ENCODE measurements at regions not wholly inside any gene's neighbourhood (a gene's known extent, or its start where the extent isn't known, plus 50 kb on each side); places are given as distances from the start of the nearest gene placed in this dataset.
"Not testable (repeated sequence)": the region's sequence is repeated elsewhere in the genome, so short reads cannot be mapped to it uniquely, and the experiment has no call there.

DNA sequence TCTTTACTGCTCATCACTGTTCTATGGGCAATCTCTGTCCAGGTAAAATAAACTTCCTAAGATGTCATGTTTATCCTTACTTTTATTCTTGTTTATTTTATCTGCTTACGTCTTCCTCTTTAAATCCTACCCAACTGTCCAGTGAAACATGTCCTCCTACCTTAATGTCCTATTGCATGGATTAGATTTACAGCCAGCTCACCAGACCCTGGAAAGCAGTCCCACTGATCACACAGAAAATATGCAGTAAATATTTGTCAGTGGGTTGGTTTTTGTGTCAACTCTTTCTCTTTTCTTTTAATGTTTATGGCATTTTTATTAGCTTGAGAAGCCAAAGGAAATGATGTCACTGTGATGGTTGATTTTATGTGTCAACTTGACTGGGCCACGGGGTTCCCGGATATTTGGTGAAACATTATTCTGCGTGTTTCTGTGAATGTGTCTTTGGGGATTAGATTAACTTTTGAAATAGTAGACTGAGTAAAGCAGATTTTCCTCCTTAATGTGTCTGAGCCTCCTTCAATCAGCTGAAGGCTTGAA is 258.3 kb downstream of the SRGAP2C start:
- DNase-seq (ENCODE audit: low spot score) (no peak), FAIRE-seq (no peak)

DNA sequence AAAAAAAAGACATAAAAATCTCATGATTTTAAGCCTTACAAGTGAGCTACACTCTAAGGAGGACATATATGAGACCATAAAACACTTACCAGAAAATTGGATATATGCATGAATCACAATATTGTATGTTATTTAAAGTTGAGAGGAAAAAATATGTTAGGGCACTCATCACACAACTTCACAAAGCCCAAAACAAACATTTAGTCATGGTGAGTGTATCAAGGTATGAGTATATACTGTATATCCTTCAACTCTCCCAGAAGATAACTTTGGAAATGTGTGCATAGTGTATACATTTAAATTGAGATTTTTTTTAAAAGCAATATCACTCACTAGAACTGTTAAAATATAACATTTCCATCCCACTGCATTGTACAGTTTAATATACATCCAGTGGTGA is 259.3 kb downstream of the SRGAP2C start:
- FAIRE-seq (no peak), DNase-seq (ENCODE audit: low spot score) (no peak)

- DNase-seq (ENCODE audit: low spot score): no peak
- no peak for FAIRE-seq
Observed at GRCh38 chr1:121445679-121446078, 260.9 kb downstream of the SRGAP2C start.

DNA sequence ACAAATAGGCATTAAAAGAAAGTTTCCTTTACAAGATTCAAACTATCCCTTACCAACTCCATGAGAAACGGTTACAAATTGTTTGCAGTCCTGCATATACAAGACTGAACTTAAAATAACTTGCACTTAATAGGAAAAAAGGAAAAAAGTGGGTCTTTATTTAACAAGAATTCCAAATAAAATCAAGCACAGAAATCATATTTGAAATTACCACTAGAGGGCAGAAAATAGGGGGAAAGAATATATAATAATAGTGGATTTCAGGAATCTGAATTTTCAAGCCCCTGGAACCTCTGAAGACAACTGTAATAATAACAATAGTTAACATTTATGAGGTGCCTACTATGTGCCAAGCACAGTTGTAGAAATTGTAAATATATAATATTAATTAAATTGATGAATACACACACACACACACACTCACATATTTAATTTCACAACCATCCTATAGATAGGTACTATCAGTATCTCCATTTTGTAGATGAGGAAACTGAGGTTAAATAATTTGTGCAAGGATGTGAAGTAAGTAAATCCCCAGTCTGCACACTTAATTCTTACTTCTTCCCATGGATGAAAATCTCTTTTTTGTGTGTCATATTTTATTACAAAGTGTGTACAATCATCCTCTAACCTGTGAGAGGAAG is 262.6 kb downstream of the SRGAP2C start:
- not testable (repeated sequence) for DNase-seq (ENCODE audit: low spot score)

DNA sequence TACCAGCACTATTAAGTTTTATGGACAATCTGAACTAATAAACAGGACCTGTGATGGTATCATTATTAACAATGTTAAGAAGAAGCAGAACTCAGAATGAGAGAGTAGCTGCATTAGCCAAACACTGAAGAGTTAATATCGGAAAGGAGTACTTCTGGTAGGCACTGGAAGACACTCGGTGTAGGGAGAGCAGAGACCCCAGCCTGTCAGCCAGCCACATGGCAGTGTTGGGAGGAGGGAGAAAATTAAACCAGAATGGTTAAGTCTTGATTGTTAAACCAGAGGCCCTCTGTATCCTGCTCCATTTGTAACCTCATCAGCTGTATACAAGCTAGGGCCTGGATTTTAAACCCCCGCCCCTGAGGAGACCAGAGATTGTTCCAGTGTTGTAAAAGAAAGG is 263.3 kb downstream of the SRGAP2C start:
- DNase-seq (ENCODE audit: low spot score): not testable (repeated sequence)
- FAIRE-seq: peak; percentile 44

More for the DNA sequence above, 262.6 kb downstream of the SRGAP2C start:
- not testable (repeated sequence) for FAIRE-seq

GRCh38 chr1:121448851-121449250 is 264.1 kb downstream of the SRGAP2C start:
- DNase-seq (ENCODE audit: low spot score): no peak
- FAIRE-seq: no peak

DNA sequence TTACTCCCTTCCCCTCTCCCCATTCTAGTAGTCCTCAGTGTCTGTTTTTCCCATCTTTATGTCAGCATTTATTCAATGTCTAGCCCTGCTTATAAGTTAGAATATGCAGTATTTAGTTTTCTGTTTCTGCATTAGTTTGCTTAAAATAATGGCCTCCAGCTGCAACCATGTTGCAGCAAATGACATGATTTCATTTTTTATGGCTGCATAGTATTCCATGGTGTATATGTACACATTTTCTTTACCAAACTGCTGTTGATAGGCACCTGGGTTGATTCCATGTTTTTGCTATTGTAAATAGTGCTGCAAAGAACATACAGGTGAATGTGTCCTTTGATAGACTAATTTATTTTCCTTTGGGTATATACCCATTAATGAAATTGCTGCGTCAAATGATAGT is 267.7 kb downstream of the SRGAP2C start:
- no peak for FAIRE-seq
- DNase-seq (ENCODE audit: low spot score): no peak

GRCh38 chr1:121458291-121459048 is 273.7 kb downstream of the SRGAP2C start:
- DNase-seq (ENCODE audit: low spot score) (no peak), FAIRE-seq (no peak)

DNA sequence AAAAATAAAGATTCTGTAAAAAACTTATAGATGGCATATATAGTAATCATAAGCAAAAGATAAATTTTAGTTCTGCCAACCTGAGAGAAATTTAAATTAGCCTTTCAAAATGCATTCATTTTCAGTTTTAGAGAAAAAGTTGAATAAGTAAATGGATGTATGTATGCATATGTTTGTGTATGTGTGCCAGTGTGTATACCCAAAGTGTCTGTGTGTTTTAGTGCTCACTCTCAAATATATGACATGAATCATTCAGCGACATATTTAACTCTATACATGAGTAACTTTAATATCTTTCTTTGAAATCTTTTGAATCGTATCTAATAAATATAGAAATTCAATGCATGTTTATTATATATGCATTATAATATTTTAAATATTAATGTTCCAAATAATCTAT is 274.5 kb downstream of the SRGAP2C start:
- DNase-seq (ENCODE audit: low spot score) (no peak), FAIRE-seq (no peak)

DNA sequence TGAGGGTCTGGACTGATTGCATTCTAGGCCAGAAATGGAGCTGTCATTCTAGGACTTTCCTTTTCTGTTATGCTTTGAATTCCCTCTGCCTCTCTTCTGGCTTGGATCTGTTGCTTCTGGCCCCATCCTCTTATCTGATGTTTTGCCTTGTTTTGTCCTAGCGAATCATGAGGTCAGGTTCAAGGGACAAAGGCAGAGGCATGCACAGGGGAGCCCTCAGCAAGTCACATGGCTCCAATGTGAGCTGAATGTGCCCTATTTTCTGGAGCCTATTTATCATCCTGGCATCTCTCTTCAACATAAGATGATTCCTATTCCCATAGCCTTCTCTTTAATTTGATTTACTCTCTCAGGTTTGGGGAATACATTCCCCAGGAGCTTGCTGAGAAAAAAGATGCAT is 284.6 kb downstream of the SRGAP2C start:
- FAIRE-seq: peak; percentile 79
- not testable (repeated sequence) for DNase-seq (ENCODE audit: low spot score)

DNA sequence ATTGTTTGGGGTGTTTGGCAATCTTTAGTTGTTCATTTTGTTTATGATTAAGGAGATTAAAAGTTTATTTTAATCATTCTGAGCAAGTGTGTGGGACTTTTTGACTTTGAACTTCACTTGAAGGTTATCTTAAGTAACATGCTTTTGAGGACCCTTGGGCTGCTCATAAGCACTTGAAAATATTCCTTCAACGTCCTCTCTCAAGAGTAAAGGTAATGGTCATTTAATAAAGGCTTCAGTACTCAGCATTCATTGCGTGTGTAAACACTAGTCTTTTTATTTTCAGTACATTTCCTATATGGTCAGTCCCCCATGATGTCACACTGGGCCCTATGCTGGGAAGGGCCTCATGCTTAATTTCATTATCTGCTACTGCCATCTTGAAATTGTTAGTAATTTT is 285.6 kb downstream of the SRGAP2C start:
- not testable (repeated sequence) for FAIRE-seq; DNase-seq (ENCODE audit: low spot score)

DNA sequence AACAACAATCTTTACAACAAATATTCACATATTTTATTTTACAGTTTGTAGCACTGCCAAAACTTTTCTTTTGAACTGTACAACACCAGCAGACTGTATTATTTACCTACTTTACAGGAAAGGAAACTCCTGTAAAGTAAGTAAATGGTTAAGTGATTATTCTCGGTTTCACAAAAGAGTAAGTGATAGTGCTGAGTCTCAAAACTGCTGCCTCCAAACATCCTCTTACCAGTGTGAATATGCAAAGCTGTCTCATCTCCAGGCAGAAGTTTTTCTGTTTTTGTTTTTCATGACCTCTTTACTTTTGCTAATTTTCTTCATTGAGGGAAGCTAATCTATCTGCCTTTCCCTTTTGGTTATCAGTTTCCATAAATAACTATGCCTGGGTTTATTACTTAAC is 286.7 kb downstream of the SRGAP2C start:
- no peak for DNase-seq (ENCODE audit: low spot score)
- no peak for FAIRE-seq

- FAIRE-seq (no peak), DNase-seq (ENCODE audit: low spot score) (no peak)
Observed at GRCh38 chr1:121472017-121472416, 287.2 kb downstream of the SRGAP2C start.

- DNase-seq (ENCODE audit: low spot score) (no peak), FAIRE-seq (no peak)
Observed at GRCh38 chr1:121483234-121483633, 298.5 kb downstream of the SRGAP2C start.

DNA sequence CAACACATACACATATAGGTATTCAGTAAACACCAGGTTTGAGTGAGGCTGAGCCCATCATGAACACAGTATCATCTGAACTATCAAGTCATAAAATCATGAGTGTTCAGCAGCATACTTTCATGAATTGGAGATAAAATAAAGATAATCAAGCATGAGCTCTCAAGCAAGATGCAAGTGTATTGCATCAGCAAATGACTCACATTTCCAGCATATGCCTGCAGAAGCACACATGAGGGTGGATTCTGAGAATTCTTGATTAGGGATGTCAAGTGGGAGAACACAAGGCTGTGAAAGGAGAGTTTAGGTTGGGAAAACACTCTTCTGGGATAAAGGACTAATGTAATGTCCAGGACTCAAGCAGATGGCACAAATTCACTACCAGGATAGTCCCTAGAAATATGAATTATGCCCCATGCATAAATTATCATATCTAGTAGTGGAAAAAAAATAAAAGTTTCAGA is 299.2 kb downstream of the SRGAP2C start:
- no peak for FAIRE-seq
- peak; percentile 17 for DNase-seq (ENCODE audit: low spot score)

DNA sequence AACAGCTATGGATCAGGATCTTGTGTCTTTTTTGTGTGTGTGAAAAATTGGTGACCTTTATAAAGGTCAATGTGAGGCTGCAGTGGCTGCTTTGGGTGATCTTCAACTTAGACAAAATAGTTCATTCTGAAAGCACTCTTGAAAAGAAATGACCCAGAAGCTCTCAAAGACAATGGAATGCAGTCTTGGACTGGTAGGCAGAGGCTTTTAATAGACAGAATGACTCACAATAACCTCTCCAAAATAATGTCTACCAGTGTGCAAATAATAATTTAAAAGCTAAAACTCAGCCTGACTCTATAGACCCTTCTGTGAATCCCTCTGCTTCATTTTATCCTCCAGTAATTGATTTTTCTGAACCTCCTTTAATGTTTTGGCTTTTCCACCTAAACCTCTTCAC is 310.0 kb downstream of the SRGAP2C start:
- FAIRE-seq; DNase-seq (ENCODE audit: low spot score): not testable (repeated sequence)

DNA sequence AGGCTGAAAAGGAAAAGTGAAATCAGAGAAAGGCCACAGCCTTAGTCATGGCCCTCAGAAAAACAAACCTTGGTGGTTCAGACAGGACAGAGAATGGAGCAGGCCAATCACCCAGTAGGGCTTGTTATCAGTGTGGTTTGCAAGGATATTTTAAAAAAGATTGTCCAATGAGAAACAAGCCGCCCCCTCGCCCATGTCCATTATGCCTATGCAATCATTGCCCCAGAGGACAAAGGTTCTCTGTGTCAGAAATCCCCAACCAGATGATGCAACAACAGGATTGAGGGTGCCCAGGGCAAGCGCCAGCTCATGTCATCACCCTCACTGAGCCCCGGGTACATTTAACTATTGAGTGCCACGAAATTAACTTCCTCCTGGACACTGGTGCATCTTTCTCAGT is 326.7 kb downstream of the SRGAP2C start:
- not testable (repeated sequence) for FAIRE-seq; DNase-seq (ENCODE audit: low spot score)

DNA sequence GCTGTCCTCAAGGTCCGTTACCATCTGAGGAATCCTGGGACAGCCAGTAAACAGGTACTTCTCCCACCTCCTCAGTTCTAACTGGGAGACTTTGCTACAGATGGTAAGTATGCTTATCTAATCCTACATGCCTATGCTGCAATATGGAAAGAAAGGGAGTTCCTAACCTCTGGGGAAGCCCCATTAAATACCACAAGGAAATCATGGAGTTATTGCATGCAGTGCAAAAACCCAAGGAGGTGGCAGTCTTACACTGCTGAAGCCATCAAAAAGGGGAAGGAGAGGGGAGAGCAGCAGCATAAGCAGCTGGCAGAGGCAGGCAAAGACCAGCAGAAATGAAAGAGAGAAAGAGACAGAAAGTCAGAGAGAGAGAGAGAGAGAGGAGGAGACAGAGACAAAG is 327.1 kb downstream of the SRGAP2C start:
- not testable (repeated sequence) for DNase-seq (ENCODE audit: low spot score); FAIRE-seq

GRCh38 chr1:121515235-121515634 is 330.5 kb downstream of the SRGAP2C start:
- no peak for FAIRE-seq
- no peak for DNase-seq (ENCODE audit: low spot score)

DNA sequence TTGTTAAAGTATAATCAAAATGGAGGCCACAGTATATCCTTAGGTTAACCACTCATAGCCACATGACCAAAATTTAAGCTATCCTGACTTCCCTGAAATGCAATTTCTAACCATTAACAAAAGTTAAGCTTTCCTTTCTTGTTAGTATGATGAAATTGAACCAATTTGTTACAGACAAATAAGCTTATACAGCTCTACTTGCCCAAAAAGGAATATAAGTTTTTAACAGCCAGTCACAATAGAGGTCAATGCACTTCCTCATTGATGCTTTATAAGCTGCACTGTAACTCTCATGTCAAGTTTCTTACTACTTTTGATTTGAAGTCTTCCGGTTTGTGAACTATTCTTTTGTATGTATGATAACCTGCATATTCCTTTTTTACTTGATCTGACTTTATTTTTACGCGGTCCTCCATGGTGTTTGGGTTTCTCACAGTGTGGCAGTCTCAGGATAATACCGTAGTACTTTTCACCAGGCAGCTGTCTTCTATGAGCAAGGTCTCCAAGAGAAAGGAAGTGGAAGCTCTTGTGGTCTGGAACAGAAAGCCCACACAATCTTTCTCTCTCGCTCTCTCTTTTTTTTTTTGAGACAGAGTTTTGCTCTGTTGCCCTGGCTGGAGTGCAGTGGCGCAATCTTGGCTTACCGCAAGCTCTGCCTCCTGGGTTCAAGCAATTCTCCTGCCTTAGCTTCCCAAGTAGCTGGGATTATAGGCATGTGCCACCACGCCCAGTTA is 331.6 kb downstream of the SRGAP2C start:
- FAIRE-seq (no peak), DNase-seq (ENCODE audit: low spot score) (no peak)

DNA sequence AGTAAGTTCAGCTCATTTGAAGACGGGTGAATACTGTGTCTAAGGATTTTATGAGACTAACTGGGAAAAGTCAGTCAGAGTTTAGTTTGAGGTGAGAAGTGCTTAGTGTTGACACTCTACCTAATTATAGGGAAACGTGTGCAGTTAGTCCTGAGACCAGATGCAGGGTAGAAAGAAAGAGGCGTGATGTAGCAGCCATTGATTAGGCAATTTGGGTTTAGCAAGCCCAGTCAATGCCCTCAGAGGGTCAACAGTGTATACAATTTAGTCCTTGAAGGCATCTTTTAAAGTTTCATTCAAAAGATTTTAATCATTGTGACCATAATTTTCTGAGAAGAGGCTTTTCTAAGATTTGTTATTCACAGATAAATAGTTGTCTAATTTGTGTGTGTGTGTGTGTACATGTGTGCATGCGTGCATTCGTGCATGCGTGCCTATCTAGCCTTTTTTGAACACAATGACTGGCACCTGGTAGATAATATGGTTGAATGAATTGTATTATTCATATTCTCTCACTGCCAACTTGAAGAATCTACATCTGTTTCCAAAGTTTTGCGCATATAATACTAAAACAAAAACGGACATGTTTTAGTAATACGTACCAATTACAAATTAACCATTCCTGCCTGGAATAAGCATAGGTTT is 332.9 kb downstream of the SRGAP2C start:
- DNase-seq (ENCODE audit: low spot score) (no peak), FAIRE-seq (no peak)
